Nephron (organoid): ENCODE measurements at regions not wholly inside any gene's neighbourhood (a gene's known extent, or its start where the extent isn't known, plus 50 kb on each side); places are given as distances from the start of the nearest gene placed in this dataset.

Source experiments
- H3K27ac Mint-ChIP-seq, 3 experiments: 2 replicates each; pipeline ENCODE4 v1.8.0; 2020; ENCODE audit warnings: mixed read lengths in 3 of 3, mild to moderate bottlenecking in 2 of 3, moderate library complexity in 1 of 3
- H3K27me3 Mint-ChIP-seq: 2 replicates; pipeline ENCODE4 v1.8.0; 2021; ENCODE audit warnings: low read depth, mild to moderate bottlenecking, moderate library complexity, mixed read lengths
- H3K36me3 Mint-ChIP-seq: 2 replicates; pipeline ENCODE4 v1.8.0; 2020; ENCODE audit warnings: low read depth, mixed read lengths
- H3K4me1 Mint-ChIP-seq: 2 replicates; pipeline ENCODE4 v1.8.0; 2020; ENCODE audit warnings: mixed read lengths
- H3K4me3 Mint-ChIP-seq, 3 experiments: 2 replicates each; pipeline ENCODE4 v1.8.0; 2020; ENCODE audit warnings: mild to moderate bottlenecking in 3 of 3, mixed read lengths in 3 of 3, moderate library complexity in 2 of 3
- H3K9me3 Mint-ChIP-seq: 2 replicates; pipeline ENCODE4 v1.8.0; 2020; ENCODE audit warnings: mixed read lengths
- TF ChIP-seq, protein P1 (sequence below), 3 experiments: fragments of 200-600 bp; sonication (generic); IDR thresholded peaks; one replicate each; pipeline ENCODE4 v1.5.0; 2021; ENCODE audit warnings: antibody characterized with exemption in 3 of 3; ENCODE audit not compliant: unreplicated experiment in 3 of 3

DNA sequence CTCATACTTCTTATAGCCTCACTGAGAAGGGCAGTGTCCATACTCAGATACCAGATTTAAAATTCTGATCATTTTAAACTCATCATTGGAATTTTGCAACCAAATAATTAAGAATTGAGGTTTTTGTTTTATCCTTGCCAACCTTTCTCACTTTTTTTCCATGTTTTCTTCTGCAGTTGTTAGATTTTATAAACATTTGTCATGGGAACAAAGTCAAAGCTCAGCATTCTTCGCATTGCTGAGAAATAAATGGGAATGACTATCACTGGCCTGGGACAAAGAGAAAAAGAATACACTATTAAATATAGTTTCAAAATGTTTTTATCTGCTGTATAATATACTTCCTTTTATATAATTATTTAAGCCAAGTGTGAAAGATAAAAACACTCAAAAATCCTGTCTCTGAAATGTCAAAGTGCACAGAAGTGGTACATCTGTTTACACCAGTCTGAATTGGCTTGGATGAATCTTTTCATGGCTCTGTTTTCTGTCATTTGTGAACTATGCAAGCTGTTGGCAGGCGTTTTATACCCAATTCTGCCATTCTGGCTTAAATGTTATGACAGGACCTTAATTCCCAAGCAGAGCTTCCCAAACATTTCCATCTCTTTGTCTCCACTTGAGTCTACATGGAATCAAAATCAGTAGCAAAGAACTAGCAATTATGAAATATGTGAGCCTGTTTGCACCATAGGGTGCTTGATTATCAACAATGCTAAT lies 249.3 kb upstream of the SYT4 start:
- peaks cover 5% of the 10 kb centered on the region for H3K4me1 Mint-ChIP-seq
- no peaks in the 10 kb centered on the region for H3K9me3 Mint-ChIP-seq
- no peaks in the 10 kb centered on the region for H3K36me3 Mint-ChIP-seq
- H3K27ac Mint-ChIP-seq, result no peak overlapping the region
- no peak overlapping the region for H3K4me3 Mint-ChIP-seq
- H3K27me3 Mint-ChIP-seq, result no peaks in the 10 kb centered on the region
- TF ChIP-seq, protein P1, sequence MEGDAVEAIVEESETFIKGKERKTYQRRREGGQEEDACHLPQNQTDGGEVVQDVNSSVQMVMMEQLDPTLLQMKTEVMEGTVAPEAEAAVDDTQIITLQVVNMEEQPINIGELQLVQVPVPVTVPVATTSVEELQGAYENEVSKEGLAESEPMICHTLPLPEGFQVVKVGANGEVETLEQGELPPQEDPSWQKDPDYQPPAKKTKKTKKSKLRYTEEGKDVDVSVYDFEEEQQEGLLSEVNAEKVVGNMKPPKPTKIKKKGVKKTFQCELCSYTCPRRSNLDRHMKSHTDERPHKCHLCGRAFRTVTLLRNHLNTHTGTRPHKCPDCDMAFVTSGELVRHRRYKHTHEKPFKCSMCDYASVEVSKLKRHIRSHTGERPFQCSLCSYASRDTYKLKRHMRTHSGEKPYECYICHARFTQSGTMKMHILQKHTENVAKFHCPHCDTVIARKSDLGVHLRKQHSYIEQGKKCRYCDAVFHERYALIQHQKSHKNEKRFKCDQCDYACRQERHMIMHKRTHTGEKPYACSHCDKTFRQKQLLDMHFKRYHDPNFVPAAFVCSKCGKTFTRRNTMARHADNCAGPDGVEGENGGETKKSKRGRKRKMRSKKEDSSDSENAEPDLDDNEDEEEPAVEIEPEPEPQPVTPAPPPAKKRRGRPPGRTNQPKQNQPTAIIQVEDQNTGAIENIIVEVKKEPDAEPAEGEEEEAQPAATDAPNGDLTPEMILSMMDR (IDR thresholded peaks at IDR 0.05; ENCODE audit: unreplicated experiment in 3 of 3), result no peak

DNA sequence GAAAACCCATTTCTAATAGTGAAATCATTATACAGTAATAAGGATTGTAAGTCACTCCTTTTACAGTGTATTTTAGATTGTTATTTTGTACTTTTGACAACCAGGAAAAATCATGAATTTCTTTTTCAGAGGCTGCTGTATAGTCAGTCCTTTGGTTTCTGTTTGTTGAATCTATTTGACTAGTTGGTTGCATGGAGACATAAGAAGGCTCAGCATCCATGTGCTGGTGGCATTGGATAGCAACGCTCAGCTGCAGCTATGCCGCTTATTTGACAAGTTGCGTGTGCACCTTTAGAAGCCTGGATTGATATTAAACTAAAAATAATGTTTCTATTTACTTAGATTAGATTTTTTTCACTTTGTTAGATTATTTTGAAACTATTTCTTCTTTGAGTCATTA lies 254.1 kb upstream of the SYT4 start:
- no peaks in the 10 kb centered on the region for H3K36me3 Mint-ChIP-seq
- no peak overlapping the region for H3K27ac Mint-ChIP-seq
- TF ChIP-seq, protein P1 (IDR thresholded peaks at IDR 0.05; ENCODE audit: unreplicated experiment in 3 of 3), result no peak
- no peaks in the 10 kb centered on the region for H3K9me3 Mint-ChIP-seq
- no peaks in the 10 kb centered on the region for H3K4me1 Mint-ChIP-seq
- no peak overlapping the region for H3K4me3 Mint-ChIP-seq
- peaks cover 4% of the 10 kb centered on the region for H3K27me3 Mint-ChIP-seq

DNA sequence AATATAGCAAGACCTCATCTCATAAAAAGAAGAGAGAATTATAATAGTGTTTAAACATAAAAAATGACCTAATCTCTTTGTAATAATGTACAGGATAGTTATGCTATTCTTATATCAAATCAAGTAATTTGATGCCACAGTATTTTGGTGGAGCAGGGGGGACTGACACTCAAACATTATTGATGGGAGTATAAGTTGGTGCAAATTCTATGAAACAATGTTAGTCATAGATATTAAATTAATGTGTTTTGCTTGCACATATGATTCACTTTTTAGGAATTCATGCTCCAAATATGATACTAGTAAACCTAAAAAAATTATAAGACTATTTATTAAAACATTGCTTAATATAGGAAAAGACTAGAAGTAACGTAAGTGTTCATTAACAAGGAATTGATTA lies 256.1 kb upstream of the SYT4 start:
- H3K27me3 Mint-ChIP-seq, result peaks cover 4% of the 10 kb centered on the region
- no peaks in the 10 kb centered on the region for H3K4me1 Mint-ChIP-seq
- no peak overlapping the region for H3K27ac Mint-ChIP-seq
- TF ChIP-seq, protein P1 (IDR thresholded peaks at IDR 0.05; ENCODE audit: unreplicated experiment in 3 of 3), result no peak
- H3K9me3 Mint-ChIP-seq, result no peaks in the 10 kb centered on the region
- no peaks in the 10 kb centered on the region for H3K36me3 Mint-ChIP-seq
- H3K4me3 Mint-ChIP-seq, result no peak overlapping the region

DNA sequence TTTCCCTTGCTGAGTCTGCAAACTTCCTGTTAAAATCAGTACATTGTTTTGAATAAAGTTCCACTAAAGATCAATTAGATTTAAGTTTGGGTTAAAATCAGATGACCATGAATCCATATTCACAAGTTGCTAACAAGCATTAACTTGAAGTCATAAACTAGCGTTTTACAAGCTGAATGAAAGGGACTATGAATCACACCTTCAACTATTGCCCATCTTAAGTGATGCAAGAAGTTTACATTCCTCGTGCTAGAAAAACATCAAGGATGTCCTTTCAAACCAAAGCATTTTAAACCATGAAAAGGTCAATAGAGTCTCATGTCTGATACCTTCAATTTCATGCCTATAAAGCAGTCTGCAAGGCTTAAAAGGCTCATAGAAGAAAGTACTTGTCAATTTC lies 257.2 kb upstream of the SYT4 start:
- Mint-ChIP-seq H3K4me3 (no peak overlapping the region), H3K27me3 (peaks cover 4% of the 10 kb centered on the region), H3K9me3 (no peaks in the 10 kb centered on the region)

GRCh38 chr18:43539862-43540261 lies 262.6 kb upstream of the SYT4 start:
- TF ChIP-seq, protein P1 (IDR thresholded peaks at IDR 0.05; ENCODE audit: unreplicated experiment in 3 of 3), result no peak
- H3K9me3 Mint-ChIP-seq, result peaks cover 4% of the 10 kb centered on the region
- no peaks in the 10 kb centered on the region for H3K36me3 Mint-ChIP-seq
- H3K4me3 Mint-ChIP-seq, result no peak overlapping the region
- no peak overlapping the region for H3K27ac Mint-ChIP-seq
- no peaks in the 10 kb centered on the region for H3K4me1 Mint-ChIP-seq
- peaks cover 4% of the 10 kb centered on the region for H3K27me3 Mint-ChIP-seq

More for the DNA sequence above, 257.2 kb upstream of the SYT4 start:
- Mint-ChIP-seq H3K4me1 (no peaks in the 10 kb centered on the region), H3K27ac (no peak overlapping the region), H3K36me3 (no peaks in the 10 kb centered on the region)
- TF ChIP-seq, protein P1 (IDR thresholded peaks at IDR 0.05; ENCODE audit: unreplicated experiment in 3 of 3), result no peak

DNA sequence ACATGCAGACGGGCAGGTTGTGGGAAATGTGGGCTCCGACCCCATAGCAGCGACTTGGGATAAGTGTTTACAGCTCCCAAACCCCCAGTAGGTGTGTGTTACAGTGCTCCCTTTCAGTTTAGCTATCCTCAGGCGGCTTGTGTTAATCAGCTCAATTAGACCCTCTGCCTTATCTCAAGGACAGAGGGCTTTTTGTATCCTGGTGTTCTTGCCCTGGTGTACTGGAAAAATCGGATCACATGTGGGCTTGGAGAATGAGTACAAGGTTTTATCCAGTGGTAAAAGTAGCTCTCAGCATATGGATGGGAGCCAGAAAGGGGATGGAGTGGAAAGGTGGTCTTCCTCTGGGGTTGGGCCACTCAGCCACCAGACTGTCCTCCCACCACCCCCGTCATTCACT lies 264.7 kb upstream of the SYT4 start:
- Mint-ChIP-seq H3K4me3 (no peak overlapping the region), H3K36me3 (no peaks in the 10 kb centered on the region), H3K27ac (no peak overlapping the region), H3K27me3 (no peaks in the 10 kb centered on the region), H3K4me1 (no peaks in the 10 kb centered on the region), H3K9me3 (peaks cover 4% of the 10 kb centered on the region)
- TF ChIP-seq, protein P1 (IDR thresholded peaks at IDR 0.05; ENCODE audit: unreplicated experiment in 3 of 3), result no peak
